NT2/D1 (cell line): ENCODE measurements at regions not wholly inside any gene's neighbourhood (a gene's known extent, or its start where the extent isn't known, plus 50 kb on each side); places are given as distances from the start of the nearest gene placed in this dataset.

Experiments
- SUZ12 ChIP-seq: IDR thresholded peaks from 2 replicates; pipeline ENCODE4 v1.6.1; 2011; ENCODE audit not compliant: insufficient read length, insufficient read depth; ENCODE audit errors: extremely low read depth
- YY1 ChIP-seq: IDR thresholded peaks from 2 replicates; pipeline ENCODE4 v1.6.1; 2011; ENCODE audit not compliant: insufficient read length, insufficient read depth
- ZNF274 ChIP-seq: IDR thresholded peaks from 2 replicates; pipeline ENCODE4 v1.6.1; 2011; ENCODE audit warnings: mild to moderate bottlenecking, low read depth, low read length

GRCh38 chr2:195472501-195473234, 184.4 kb upstream of the SLC39A10 start:
- TF ChIP-seq YY1 (no peak), ZNF274 (no peak), SUZ12 (no peak)
